Body of pancreas (tissue), 4 donors: ENCODE measurements at regions not wholly inside any gene's neighbourhood (a gene's known extent, or its start where the extent isn't known, plus 50 kb on each side); places are given as distances from the start of the nearest gene placed in this dataset.

ENCODE experiments used
- ATAC-seq: fragments of 150-250 bp; one replicate; pipeline ENCODE4 v1.9.1; 2016
- DNase-seq, 4 donors: peaks; one replicate each; pipeline ENCODE4 v3.0.0-alpha.2; 2019
- H3K27ac ChIP-seq, 4 donors: fragments of 200-600 bp; sonication (generic); 1 replicate in 3 of 4; 2 replicates in 1 of 4; pipeline versions ENCODE4 v1.5.1 to v1.6.1; 2016 to 2019; ENCODE audit warnings: mild to moderate bottlenecking in 1 of 4, mixed read lengths in 1 of 4, moderate library complexity in 1 of 4
- H3K27me3 ChIP-seq, 2 donors: fragments of 200-600 bp; sonication (generic); one replicate each; pipeline ENCODE4 v1.6.0; 2016; ENCODE audit warnings: mild to moderate bottlenecking in 1 of 2
- H3K36me3 ChIP-seq, 2 donors: fragments of 200-600 bp; sonication (generic); replicated peaks in 1 of 2; 2 replicates each; pipeline ENCODE4 v1.5.1; 2016; ENCODE audit warnings: low read depth in 2 of 2; ENCODE audit not compliant: insufficient read depth in 1 of 2
- H3K4me1 ChIP-seq: fragments of 200-600 bp; sonication (generic); one replicate; pipeline ENCODE4 v1.6.0; 2016
- H3K4me3 ChIP-seq, 2 donors: fragments of 200-600 bp; sonication (generic); 1 replicate in 1 of 2; 2 replicates in 1 of 2; pipeline ENCODE4 v1.5.1; 2016 to 2019
- H3K9me3 ChIP-seq, 3 donors: fragments of 200-600 bp; sonication (generic); 1 replicate in 2 of 3; 2 replicates in 1 of 3; pipeline ENCODE4 v1.5.1; 2016
- CTCF ChIP-seq, 7 experiments: fragments of 450-650 bp in 4 of 7; fragments of 200-600 bp in 3 of 7; sonication (generic) in 3 of 7; IDR thresholded peaks; one replicate each; pipeline ENCODE4 v1.5.1; 2016 to 2019; ENCODE audit warnings: antibody characterized with exemption in 7 of 7
- POLR2A ChIP-seq, 3 donors: fragments of 450-650 bp; IDR thresholded peaks; one replicate each; pipeline ENCODE4 v1.6.1; 2016; ENCODE audit warnings: antibody characterized with exemption in 3 of 3, mild to moderate bottlenecking in 2 of 3
- WGBS, 2 donors: methylation state at CpG; one replicate each; pipeline ENCODE4 v1.1.5; 2017; 5-methylcytosine and 5-hydroxymethylcytosine counted together
- intact Hi-C: fragments of 100-400 bp; cut with DNase I; formaldehyde crosslinking; loops from one replicate; pipeline ENCODE4 v1.15.1; 2023

GRCh38 chr10:78178397-78178796, 144.7 kb downstream of the RPS24 start:
- ATAC-seq (no peak), DNase-seq (no peak)
- Histone ChIP-seq H3K4me1 (no peaks in the 10 kb centered on the region), H3K4me3 (no peak overlapping the region), H3K27ac (no peak overlapping the region), H3K27me3 (no peaks in the 10 kb centered on the region), H3K9me3 (no peaks in the 10 kb centered on the region), H3K36me3 (no peaks in the 10 kb centered on the region)
- intact Hi-C loops = no loop called here
- WGBS, 2 donors = 24 to 31% methylated on average over 3 to 8 of the region's 8 CpGs
- TF ChIP-seq CTCF (IDR thresholded peaks at IDR 0.05) (no peak), POLR2A (IDR thresholded peaks at IDR 0.05) (no peak)

GRCh38 chr10:78178940-78179339, 145.3 kb downstream of the RPS24 start:
- ATAC-seq (no peak), DNase-seq (peak in 2 of 4 donors; percentile 10 to 21)
- WGBS, 2 donors = 33 to 45% methylated on average over 7 of the region's 7 CpGs
- TF ChIP-seq CTCF (IDR thresholded peaks at IDR 0.05) (no peak), POLR2A (IDR thresholded peaks at IDR 0.05) (no peak)
- intact Hi-C loops = no loop called here
- Histone ChIP-seq H3K4me1 (no peaks in the 10 kb centered on the region), H3K27me3 (no peaks in the 10 kb centered on the region), H3K9me3 (no peaks in the 10 kb centered on the region), H3K36me3 (no peaks in the 10 kb centered on the region), H3K27ac (no peak overlapping the region), H3K4me3 (no peak overlapping the region)

- ATAC-seq (no peak), DNase-seq (no peak)
- WGBS, 2 donors = 62 to 68% methylated on average over 19 to 22 of the region's 22 CpGs
- Histone ChIP-seq H3K27me3 (no peaks in the 10 kb centered on the region), H3K27ac (no peak overlapping the region), H3K9me3 (no peaks in the 10 kb centered on the region), H3K4me1 (no peaks in the 10 kb centered on the region), H3K36me3 (no peaks in the 10 kb centered on the region), H3K4me3 (no peak overlapping the region)
- intact Hi-C loops = no loop called here
- TF ChIP-seq CTCF (IDR thresholded peaks at IDR 0.05) = no peak
- no peak for TF ChIP-seq POLR2A (IDR thresholded peaks at IDR 0.05)
Observed at GRCh38 chr10:78179886-78180705, 146.4 kb downstream of the RPS24 start.

- no peak for DNase-seq
- H3K36me3 ChIP-seq = no peaks in the 10 kb centered on the region
- no peaks in the 10 kb centered on the region for H3K27me3 ChIP-seq
- H3K4me1 ChIP-seq = no peaks in the 10 kb centered on the region
- ATAC-seq = no peak
- TF ChIP-seq POLR2A (IDR thresholded peaks at IDR 0.05) (no peak), CTCF (IDR thresholded peaks at IDR 0.05) (no peak)
- WGBS, 2 donors = 74 to 86% methylated on average over 6 of the region's 6 CpGs
- no peak overlapping the region for H3K27ac ChIP-seq
- H3K9me3 ChIP-seq = no peaks in the 10 kb centered on the region
- no peak overlapping the region for H3K4me3 ChIP-seq
- intact Hi-C loops = no loop called here
Observed at GRCh38 chr10:78181381-78182055, 147.9 kb downstream of the RPS24 start.
